ENCODE measurements at regions not wholly inside any gene's neighbourhood (a gene's known extent, or its start where the extent isn't known, plus 50 kb on each side); places are given as distances from the start of the nearest gene placed in this dataset.
"Not testable (repeated sequence)": the region's sequence is repeated elsewhere in the genome, so short reads cannot be mapped to it uniquely, and the experiment has no call there.

DNA sequence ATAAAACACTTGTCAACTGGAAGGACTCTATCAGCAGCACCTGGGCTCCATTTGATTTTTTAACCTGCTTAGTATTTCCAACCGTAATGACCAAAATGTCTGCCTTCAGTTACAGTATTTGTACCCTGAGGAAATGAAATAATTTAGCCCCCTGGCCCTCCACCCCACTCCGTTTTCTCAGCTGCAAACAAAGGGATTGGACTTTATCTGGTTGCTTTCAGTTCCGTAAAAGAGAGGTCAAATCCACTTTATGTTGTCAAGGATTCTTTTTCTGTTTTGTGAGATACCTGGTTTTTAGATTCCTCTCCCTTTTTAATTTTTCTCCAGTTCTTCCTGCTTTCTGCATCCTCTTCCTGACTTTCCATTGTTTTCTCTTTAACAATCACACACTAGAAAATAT lies 64.4 kb upstream of the BMP2 start:
- 96 to 100% methylated on average over 1 to 3 of the region's 3 CpGs for whole genome bisulfite sequencing, 2 experiments (ENCODE audit: insufficient coverage in 2 of 2)
- no peak overlapping the region for H3K27ac ChIP-seq (ENCODE audit: low read depth, low read length, severe bottlenecking)

GRCh38 chr20:6702144-6702543 lies 65.3 kb upstream of the BMP2 start:
- H3K4me3 ChIP-seq (ENCODE audit: extremely low read depth, insufficient read depth, low read length, poor library complexity, severe bottlenecking): no peak overlapping the region
- no peak overlapping the region for H3K27ac ChIP-seq (ENCODE audit: low read depth, low read length, severe bottlenecking)
- peaks cover 76% of the 10 kb centered on the region for H3K4me1 ChIP-seq (ENCODE audit: control insufficient read depth, insufficient read depth, low read length, poor library complexity, severe bottlenecking)
- no peaks in the 10 kb centered on the region for H3K9me3 ChIP-seq (ENCODE audit: control insufficient read depth, low read length)
- H3K36me3 ChIP-seq (ENCODE audit: control insufficient read depth, insufficient read depth, low read length): no peaks in the 10 kb centered on the region

More for the DNA sequence above, 64.4 kb upstream of the BMP2 start:
- Histone ChIP-seq H3K4me1 (ENCODE audit: control insufficient read depth, insufficient read depth, low read length, poor library complexity, severe bottlenecking) (peaks cover 77% of the 10 kb centered on the region), H3K9me3 (ENCODE audit: control insufficient read depth, low read length) (no peaks in the 10 kb centered on the region), H3K36me3 (ENCODE audit: control insufficient read depth, insufficient read depth, low read length) (no peaks in the 10 kb centered on the region), H3K4me3 (ENCODE audit: extremely low read depth, insufficient read depth, low read length, poor library complexity, severe bottlenecking) (no peak overlapping the region)

DNA sequence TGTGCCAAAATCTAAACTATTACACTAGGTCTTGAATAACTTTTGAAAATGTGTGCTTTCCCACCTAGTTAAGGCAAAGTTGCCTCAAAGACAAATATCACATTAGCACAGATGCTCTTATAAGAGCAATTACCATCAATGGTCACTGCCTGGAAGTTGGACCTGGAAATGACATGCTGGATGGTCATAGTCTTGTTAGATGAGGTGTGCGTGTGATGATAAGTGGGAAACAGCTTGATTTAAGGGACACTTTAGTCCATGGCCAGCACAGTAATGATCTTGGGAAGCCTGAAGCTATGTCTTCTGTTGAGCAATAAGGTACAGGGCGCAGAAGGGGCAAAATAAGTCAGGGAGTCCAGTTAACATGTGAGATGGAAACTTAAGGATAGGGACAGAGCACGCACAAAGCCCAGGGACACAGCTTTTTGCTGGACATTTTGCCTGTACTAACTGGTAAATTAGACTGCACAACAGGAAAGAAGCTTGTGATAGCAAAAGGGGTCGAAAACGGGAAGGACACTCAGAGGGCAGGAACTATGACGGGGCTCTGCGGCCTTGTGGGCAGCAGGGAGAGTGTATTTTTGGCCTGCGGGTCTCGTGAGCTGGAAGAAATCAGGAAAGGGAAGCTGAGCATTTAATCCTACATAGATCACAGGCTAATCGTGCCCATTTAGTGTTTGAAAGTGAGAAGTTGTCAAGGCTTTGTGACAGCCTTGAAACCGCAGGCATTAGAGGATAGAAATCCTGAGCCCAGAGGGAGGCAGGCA lies 66.7 kb upstream of the BMP2 start:
- H3K9me3 ChIP-seq (ENCODE audit: control insufficient read depth, low read length): no peaks in the 10 kb centered on the region
- WGBS, 2 experiments (ENCODE audit: insufficient coverage in 2 of 2): 96 to 98% methylated on average over 9 to 11 of the region's 11 CpGs
- H3K36me3 ChIP-seq (ENCODE audit: control insufficient read depth, insufficient read depth, low read length): no peaks in the 10 kb centered on the region
- no peak overlapping the region for H3K27ac ChIP-seq (ENCODE audit: low read depth, low read length, severe bottlenecking)
- H3K4me3 ChIP-seq (ENCODE audit: extremely low read depth, insufficient read depth, low read length, poor library complexity, severe bottlenecking): no peak overlapping the region
- H3K4me1 ChIP-seq (ENCODE audit: control insufficient read depth, insufficient read depth, low read length, poor library complexity, severe bottlenecking): peaks cover 68% of the 10 kb centered on the region

GRCh38 chr20:6699921-6700562 lies 67.4 kb upstream of the BMP2 start:
- Histone ChIP-seq H3K4me3 (ENCODE audit: extremely low read depth, insufficient read depth, low read length, poor library complexity, severe bottlenecking) (no peak overlapping the region), H3K36me3 (ENCODE audit: control insufficient read depth, insufficient read depth, low read length) (no peaks in the 10 kb centered on the region), H3K27ac (ENCODE audit: low read depth, low read length, severe bottlenecking) (no peak overlapping the region), H3K9me3 (ENCODE audit: control insufficient read depth, low read length) (no peaks in the 10 kb centered on the region), H3K4me1 (ENCODE audit: control insufficient read depth, insufficient read depth, low read length, poor library complexity, severe bottlenecking) (peaks cover 61% of the 10 kb centered on the region)
- 0 to 100% methylated on average over 1 of the region's 3 CpGs for WGBS, 2 experiments (ENCODE audit: insufficient coverage in 2 of 2)

DNA sequence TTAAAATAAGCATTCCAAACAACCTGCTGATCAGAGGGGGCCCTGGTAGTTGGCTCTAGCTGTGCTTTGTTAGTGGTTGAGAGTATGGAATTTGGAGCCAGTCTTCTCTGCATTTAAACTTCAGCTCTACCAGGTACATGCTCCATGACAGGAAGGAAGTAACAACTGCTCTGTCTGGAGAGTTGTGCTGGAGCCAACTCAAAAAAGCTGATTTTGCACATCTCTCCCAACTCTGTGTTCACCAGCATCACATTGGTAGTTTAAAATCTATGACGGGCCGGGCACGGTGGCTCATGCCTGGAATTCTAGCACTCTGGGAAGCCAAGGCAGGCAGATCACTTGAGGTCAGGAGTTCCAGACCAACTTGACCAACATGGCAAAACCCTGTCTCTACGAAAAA lies 68.8 kb upstream of the BMP2 start:
- Histone ChIP-seq H3K4me3 (ENCODE audit: extremely low read depth, insufficient read depth, low read length, poor library complexity, severe bottlenecking) (no peak overlapping the region), H3K27ac (ENCODE audit: low read depth, low read length, severe bottlenecking) (no peak overlapping the region), H3K36me3 (ENCODE audit: control insufficient read depth, insufficient read depth, low read length) (no peaks in the 10 kb centered on the region), H3K4me1 (ENCODE audit: control insufficient read depth, insufficient read depth, low read length, poor library complexity, severe bottlenecking) (peaks cover 48% of the 10 kb centered on the region), H3K9me3 (ENCODE audit: control insufficient read depth, low read length) (no peaks in the 10 kb centered on the region)
- 97 to 100% methylated on average over 3 to 4 of the region's 4 CpGs for WGBS, 2 experiments (ENCODE audit: insufficient coverage in 2 of 2)

- Histone ChIP-seq H3K27ac (ENCODE audit: low read depth, low read length, severe bottlenecking) (no peak overlapping the region), H3K4me1 (ENCODE audit: control insufficient read depth, insufficient read depth, low read length, poor library complexity, severe bottlenecking) (peaks cover 41% of the 10 kb centered on the region), H3K9me3 (ENCODE audit: control insufficient read depth, low read length) (no peaks in the 10 kb centered on the region), H3K36me3 (ENCODE audit: control insufficient read depth, insufficient read depth, low read length) (no peaks in the 10 kb centered on the region), H3K4me3 (ENCODE audit: extremely low read depth, insufficient read depth, low read length, poor library complexity, severe bottlenecking) (no peak overlapping the region)
- WGBS, 2 experiments (ENCODE audit: insufficient coverage in 2 of 2): 47 to 70% methylated on average over 4 of the region's 6 CpGs
These were observed 69.4 kb upstream of the BMP2 start for GRCh38 chr20:6698056-6698455.

- Histone ChIP-seq H3K36me3 (ENCODE audit: control insufficient read depth, insufficient read depth, low read length) (no peaks in the 10 kb centered on the region), H3K4me3 (ENCODE audit: extremely low read depth, insufficient read depth, low read length, poor library complexity, severe bottlenecking) (no peak overlapping the region), H3K9me3 (ENCODE audit: control insufficient read depth, low read length) (no peaks in the 10 kb centered on the region), H3K4me1 (ENCODE audit: control insufficient read depth, insufficient read depth, low read length, poor library complexity, severe bottlenecking) (peaks cover 39% of the 10 kb centered on the region), H3K27ac (ENCODE audit: low read depth, low read length, severe bottlenecking) (no peak overlapping the region)
- WGBS, 2 experiments (ENCODE audit: insufficient coverage in 2 of 2): 87 to 91% methylated on average over 10 of the region's 12 CpGs
These were observed 70.1 kb upstream of the BMP2 start for GRCh38 chr20:6697228-6697972.

- Histone ChIP-seq H3K4me3 (ENCODE audit: extremely low read depth, insufficient read depth, low read length, poor library complexity, severe bottlenecking) (no peak overlapping the region), H3K9me3 (ENCODE audit: control insufficient read depth, low read length) (no peaks in the 10 kb centered on the region), H3K36me3 (ENCODE audit: control insufficient read depth, insufficient read depth, low read length) (no peaks in the 10 kb centered on the region), H3K27ac (ENCODE audit: low read depth, low read length, severe bottlenecking) (no peak overlapping the region), H3K4me1 (ENCODE audit: control insufficient read depth, insufficient read depth, low read length, poor library complexity, severe bottlenecking) (peaks cover 37% of the 10 kb centered on the region)
- WGBS, 2 experiments (ENCODE audit: insufficient coverage in 2 of 2): 89 to 100% methylated on average over 3 to 4 of the region's 4 CpGs
These were observed 71.5 kb upstream of the BMP2 start for GRCh38 chr20:6696001-6696400.

- H3K4me3 ChIP-seq (ENCODE audit: extremely low read depth, insufficient read depth, low read length, poor library complexity, severe bottlenecking); H3K9me3 ChIP-seq (ENCODE audit: control insufficient read depth, low read length); H3K36me3 ChIP-seq (ENCODE audit: control insufficient read depth, insufficient read depth, low read length); H3K27ac ChIP-seq (ENCODE audit: low read depth, low read length, severe bottlenecking): not testable (repeated sequence)
- peaks cover 20% of the 10 kb centered on the region for H3K4me1 ChIP-seq (ENCODE audit: control insufficient read depth, insufficient read depth, low read length, poor library complexity, severe bottlenecking)
- 77% methylated on average over 3 of the region's 3 CpGs; no CpG with 5 or more reads in 1 of the 2 experiments for WGBS, 2 experiments (ENCODE audit: insufficient coverage in 2 of 2)
These were observed 73.7 kb upstream of the BMP2 start for GRCh38 chr20:6693808-6694198.

GRCh38 chr20:6693178-6693807 lies 74.2 kb upstream of the BMP2 start:
- Histone ChIP-seq H3K27ac (ENCODE audit: low read depth, low read length, severe bottlenecking) (no peak overlapping the region), H3K9me3 (ENCODE audit: control insufficient read depth, low read length) (no peaks in the 10 kb centered on the region), H3K4me1 (ENCODE audit: control insufficient read depth, insufficient read depth, low read length, poor library complexity, severe bottlenecking) (peaks cover 15% of the 10 kb centered on the region), H3K4me3 (ENCODE audit: extremely low read depth, insufficient read depth, low read length, poor library complexity, severe bottlenecking) (no peak overlapping the region), H3K36me3 (ENCODE audit: control insufficient read depth, insufficient read depth, low read length) (no peaks in the 10 kb centered on the region)
- WGBS, 2 experiments (ENCODE audit: insufficient coverage in 2 of 2): 65 to 84% methylated on average over 4 to 6 of the region's 7 CpGs

Data from mesodermal cell (in vitro differentiated cells).